ENCODE measurements at regions not wholly inside any gene's neighbourhood (a gene's known extent, or its start where the extent isn't known, plus 50 kb on each side); places are given as distances from the start of the nearest gene placed in this dataset.

- TF ChIP-seq ZNF687 (IDR thresholded peaks at IDR 0.05) = no peak
- TF ChIP-seq E2F8 (IDR thresholded peaks at IDR 0.05; ENCODE audit: low read depth, partially characterized antibody) = no peak
- TF ChIP-seq NFYA (IDR thresholded peaks at IDR 0.05; ENCODE audit: borderline replicate concordance, low read depth, low read length) = no peak
- no peak for TF ChIP-seq MTA3 (IDR thresholded peaks at IDR 0.05; ENCODE audit: borderline replicate concordance, low read length)
Observed at GRCh38 chr11:39288011-39288410, 2171.4 kb downstream of the LRRC4C start (continued).

GRCh38 chr11:39268176-39268690, 2191.2 kb downstream of the LRRC4C start:
- H4K20me1 ChIP-seq (ENCODE audit: control insufficient read depth, insufficient read depth) = no peaks in the 10 kb centered on the region
- H3K36me3 ChIP-seq (ENCODE audit: control insufficient read depth in 2 of 2, insufficient read depth in 2 of 2, low read length in 1 of 2) = no peaks in the 10 kb centered on the region
- no peak overlapping the region for H3K4me3 ChIP-seq
- no peaks in the 10 kb centered on the region for H3K4me1 ChIP-seq (ENCODE audit: control insufficient read depth, insufficient read depth, low read length)
- H3K9me3 ChIP-seq (replicated peaks; ENCODE audit: control insufficient read depth, insufficient read depth, low read length) = no peaks in the 10 kb centered on the region
- no peaks in the 10 kb centered on the region for H3K27me3 ChIP-seq (replicated peaks in 1 of 2; ENCODE audit: control insufficient read depth in 2 of 2, insufficient read depth in 2 of 2, low read length in 1 of 2)
- WGBS (ENCODE audit: insufficient coverage, insufficient replicate concordance, low lambda C conversion rate, missing lambda C conversion rate) = 24% methylated on average over 3 of the region's 3 CpGs
- no peak for ATAC-seq
- no peak overlapping the region for H3K9ac ChIP-seq (ENCODE audit: control insufficient read depth, insufficient read depth, low read length)
- SMC1A ChIA-PET (ENCODE audit: uncharacterized antibody, unreplicated experiment) = no interaction called here
- intact Hi-C loops (cut with micrococcal nuclease; ENCODE audit: unreplicated experiment) = no loop called here
- RAD21 ChIA-PET (ENCODE audit: unreplicated experiment) = no interaction called here
- no TSS peak for BruUV-seq (replicated peaks)
- no peaks in the 10 kb centered on the region for H3K79me2 ChIP-seq (ENCODE audit: control insufficient read depth, insufficient read depth, low read length)
- H3K27ac ChIP-seq (ENCODE audit: control insufficient read depth, insufficient read depth) = no peak overlapping the region
- no peak for FAIRE-seq
- H2AFZ ChIP-seq (ENCODE audit: control insufficient read depth, low read depth, low read length) = no peak overlapping the region
- CTCF ChIA-PET = no interaction called here
- in situ Hi-C loops (cut with MboI) = no loop called here
- DNase-seq (ENCODE audit: low read depth, low spot score) = no peak
- POLR2A ChIA-PET = no interaction called here
- no peak overlapping the region for H3K4me2 ChIP-seq (ENCODE audit: control insufficient read depth, insufficient read depth)
- TF ChIP-seq ZNF217 (IDR thresholded peaks at IDR 0.05) (no peak), RBBP5 (conservative IDR thresholded peaks at IDR 0.05) (no peak), YBX1 (IDR thresholded peaks at IDR 0.05) (no peak), CREB1 (IDR thresholded peaks at IDR 0.05; ENCODE audit: low read depth) (no peak), MTA3 (IDR thresholded peaks at IDR 0.05; ENCODE audit: borderline replicate concordance, low read length) (no peak), SPI1 (IDR thresholded peaks at IDR 0.05; ENCODE audit: borderline replicate concordance, insufficient read depth, low read depth, low read length) (no peak), PBX3 (IDR thresholded peaks at IDR 0.05; ENCODE audit: insufficient replicate concordance, low read depth, low read length) (no peak), PAX8 (IDR thresholded peaks at IDR 0.05) (no peak), PAX5 (IDR thresholded peaks at IDR 0.05; ENCODE audit: borderline replicate concordance, low read depth, low read length) (no peak), CBX5 (IDR thresholded peaks at IDR 0.05; ENCODE audit: low read depth) (no peak), JUNB (IDR thresholded peaks at IDR 0.05) (no peak), KLF5 (IDR thresholded peaks at IDR 0.05; ENCODE audit: partially characterized antibody) (no peak), DPF2 (IDR thresholded peaks at IDR 0.05) (no peak), YY1 (IDR thresholded peaks at IDR 0.05; ENCODE audit: low read depth, low read length) (no peak), ASH2L (IDR thresholded peaks at IDR 0.05; ENCODE audit: borderline replicate concordance, low read depth) (no peak)

All from GM12878 (cell line).